ENCODE measurements at regions not wholly inside any gene's neighbourhood (a gene's known extent, or its start where the extent isn't known, plus 50 kb on each side); places are given as distances from the start of the nearest gene placed in this dataset.

DNA sequence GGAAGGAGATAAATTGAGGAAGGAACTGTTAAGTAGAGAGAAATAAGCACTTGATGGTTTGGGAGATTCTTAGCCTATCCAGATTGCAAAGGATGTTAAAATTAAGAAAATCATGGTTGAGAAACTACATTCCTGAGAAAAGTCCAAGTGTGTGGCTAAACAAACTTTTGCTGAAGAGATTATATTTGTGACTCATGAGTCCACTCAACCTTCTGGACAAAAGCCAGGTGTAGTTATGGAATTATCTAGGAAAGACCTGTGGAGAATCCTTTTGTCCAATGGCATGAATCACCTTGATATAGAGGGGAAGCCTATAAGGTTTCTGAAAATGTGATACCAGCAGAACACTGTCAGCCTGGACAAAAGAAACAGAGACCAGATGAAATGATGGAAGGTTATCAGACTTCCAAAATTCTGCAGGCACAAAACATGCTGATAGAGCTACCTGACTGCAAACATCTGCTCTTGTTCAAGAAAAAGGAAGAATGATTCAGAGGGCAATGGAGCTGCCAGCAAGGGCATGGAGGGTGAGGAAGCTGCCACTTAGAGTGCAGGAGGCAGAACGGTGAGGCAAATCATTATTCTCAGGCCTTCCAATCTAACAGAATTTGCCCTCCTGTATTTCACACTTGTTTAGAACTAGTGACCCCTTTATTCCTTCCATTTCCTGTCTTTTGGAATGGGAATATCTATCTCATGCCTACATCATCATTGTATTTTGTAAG is 300.6 kb upstream of the PRMT6 start:
- no peaks in the 10 kb centered on the region for H3K36me3 ChIP-seq (ENCODE audit: control insufficient read depth, insufficient read depth, low read length)
- no CpG with 5 or more reads among the region's 1 CpG for WGBS, 2 experiments (ENCODE audit: insufficient coverage in 2 of 2)
- no peaks in the 10 kb centered on the region for H3K4me1 ChIP-seq (ENCODE audit: control insufficient read depth, insufficient read depth, low read length, poor library complexity, severe bottlenecking)
- no peak overlapping the region for H3K27ac ChIP-seq (ENCODE audit: low read depth, low read length, severe bottlenecking)
- no peaks in the 10 kb centered on the region for H3K9me3 ChIP-seq (ENCODE audit: control insufficient read depth, low read length)
- H3K4me3 ChIP-seq (ENCODE audit: extremely low read depth, insufficient read depth, low read length, poor library complexity, severe bottlenecking) = no peak overlapping the region

DNA sequence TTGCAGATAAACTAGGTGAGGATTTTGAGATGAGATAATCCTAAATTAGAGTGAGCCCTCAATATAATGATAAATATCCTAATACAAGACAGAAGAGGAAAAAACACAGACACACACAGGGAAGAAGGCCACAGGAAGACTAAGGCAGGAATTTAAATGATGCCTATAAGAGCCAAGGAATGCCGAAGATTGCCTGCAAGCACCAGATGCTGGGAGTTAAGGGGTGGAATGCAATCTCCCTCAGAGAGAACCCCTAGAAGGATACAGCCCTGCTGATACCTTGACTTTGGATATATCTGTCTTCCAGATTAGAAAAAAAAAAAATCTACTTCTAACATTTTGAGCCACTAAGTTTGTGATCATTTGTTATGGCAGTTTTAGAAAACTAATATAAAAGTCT is 299.7 kb upstream of the PRMT6 start:
- H3K36me3 ChIP-seq (ENCODE audit: control insufficient read depth, insufficient read depth, low read length) = no peaks in the 10 kb centered on the region
- H3K4me1 ChIP-seq (ENCODE audit: control insufficient read depth, insufficient read depth, low read length, poor library complexity, severe bottlenecking) = no peaks in the 10 kb centered on the region
- no peaks in the 10 kb centered on the region for H3K9me3 ChIP-seq (ENCODE audit: control insufficient read depth, low read length)
- H3K4me3 ChIP-seq (ENCODE audit: extremely low read depth, insufficient read depth, low read length, poor library complexity, severe bottlenecking) = no peak overlapping the region
- H3K27ac ChIP-seq (ENCODE audit: low read depth, low read length, severe bottlenecking) = no peak overlapping the region
- WGBS, 2 experiments (ENCODE audit: insufficient coverage in 2 of 2) = 83% methylated on average over 1 of the region's 1 CpG; no CpG with 5 or more reads in 1 of the 2 experiments

DNA sequence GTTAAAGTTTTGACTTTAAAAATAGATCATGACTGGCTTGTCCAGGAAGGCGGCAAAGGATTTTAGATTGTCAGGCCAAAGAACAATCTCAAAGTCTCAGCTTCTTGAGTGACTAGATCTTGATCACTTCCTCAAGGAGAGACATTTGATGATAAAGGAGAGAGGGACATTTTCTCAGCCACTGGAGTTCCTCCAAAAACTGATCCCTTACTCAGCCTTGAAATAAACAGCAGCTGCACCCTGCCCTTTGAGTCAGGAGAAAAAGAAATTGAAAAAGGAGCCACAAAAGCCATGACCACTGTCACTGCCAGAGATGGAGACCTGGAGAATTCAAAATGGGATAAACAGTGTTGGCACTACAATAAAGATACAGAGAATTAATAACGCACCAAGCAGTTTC is 288.4 kb upstream of the PRMT6 start:
- 86 to 100% methylated on average over 1 of the region's 2 CpGs for WGBS, 2 experiments (ENCODE audit: insufficient coverage in 2 of 2)
- Histone ChIP-seq H3K36me3 (ENCODE audit: control insufficient read depth, insufficient read depth, low read length) (no peaks in the 10 kb centered on the region), H3K4me3 (ENCODE audit: extremely low read depth, insufficient read depth, low read length, poor library complexity, severe bottlenecking) (no peak overlapping the region), H3K27ac (ENCODE audit: low read depth, low read length, severe bottlenecking) (no peak overlapping the region), H3K9me3 (ENCODE audit: control insufficient read depth, low read length) (no peaks in the 10 kb centered on the region), H3K4me1 (ENCODE audit: control insufficient read depth, insufficient read depth, low read length, poor library complexity, severe bottlenecking) (no peaks in the 10 kb centered on the region)

DNA sequence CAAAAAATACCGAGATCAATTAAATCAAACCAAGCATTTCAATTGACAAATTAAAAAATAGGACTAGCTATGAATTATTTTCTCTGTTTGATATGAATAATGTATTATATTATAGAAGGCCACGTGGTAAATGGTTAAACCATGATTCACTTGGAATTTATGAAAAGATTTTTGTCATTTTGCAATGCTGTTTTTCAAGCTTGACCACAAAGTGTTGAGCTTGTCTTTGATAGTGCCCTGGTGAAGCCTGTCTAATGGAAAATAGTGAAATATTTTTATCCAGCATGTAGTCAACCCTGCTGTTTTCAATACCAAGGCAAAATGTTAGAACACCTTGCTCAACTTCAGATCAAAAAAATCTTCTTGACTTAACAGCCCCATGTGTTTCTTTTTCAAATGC is 288.0 kb upstream of the PRMT6 start:
- Histone ChIP-seq H3K27ac (ENCODE audit: low read depth, low read length, severe bottlenecking) (no peak overlapping the region), H3K36me3 (ENCODE audit: control insufficient read depth, insufficient read depth, low read length) (no peaks in the 10 kb centered on the region), H3K4me1 (ENCODE audit: control insufficient read depth, insufficient read depth, low read length, poor library complexity, severe bottlenecking) (no peaks in the 10 kb centered on the region), H3K9me3 (ENCODE audit: control insufficient read depth, low read length) (no peaks in the 10 kb centered on the region), H3K4me3 (ENCODE audit: extremely low read depth, insufficient read depth, low read length, poor library complexity, severe bottlenecking) (no peak overlapping the region)
- WGBS, 2 experiments (ENCODE audit: insufficient coverage in 2 of 2) = 80 to 100% methylated on average over 1 of the region's 2 CpGs

DNA sequence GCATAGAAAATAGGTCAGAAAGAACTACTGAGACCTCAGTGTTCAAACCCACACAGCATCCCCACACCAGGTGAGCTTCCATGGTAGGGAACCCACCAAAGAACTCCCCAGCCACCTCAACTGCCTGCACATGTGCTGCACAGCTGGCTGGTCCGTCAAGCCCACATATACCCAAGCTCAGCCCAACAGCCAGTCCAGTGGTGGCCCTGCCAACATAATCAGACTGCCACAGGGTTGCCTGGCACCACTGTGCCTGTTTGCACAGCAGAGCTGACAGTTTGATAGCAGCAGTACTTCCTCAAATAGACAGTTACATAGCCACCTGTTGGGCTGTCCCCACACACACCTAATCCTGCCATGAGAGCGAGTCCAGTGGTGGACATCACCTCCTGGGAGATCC is 283.3 kb upstream of the PRMT6 start:
- no peaks in the 10 kb centered on the region for H3K9me3 ChIP-seq (ENCODE audit: control insufficient read depth, low read length)
- H3K4me3 ChIP-seq (ENCODE audit: extremely low read depth, insufficient read depth, low read length, poor library complexity, severe bottlenecking) = no peak overlapping the region
- H3K27ac ChIP-seq (ENCODE audit: low read depth, low read length, severe bottlenecking) = no peak overlapping the region
- 76 to 95% methylated on average over 2 of the region's 2 CpGs for WGBS, 2 experiments (ENCODE audit: insufficient coverage in 2 of 2)
- H3K36me3 ChIP-seq (ENCODE audit: control insufficient read depth, insufficient read depth, low read length) = no peaks in the 10 kb centered on the region
- H3K4me1 ChIP-seq (ENCODE audit: control insufficient read depth, insufficient read depth, low read length, poor library complexity, severe bottlenecking) = no peaks in the 10 kb centered on the region

DNA sequence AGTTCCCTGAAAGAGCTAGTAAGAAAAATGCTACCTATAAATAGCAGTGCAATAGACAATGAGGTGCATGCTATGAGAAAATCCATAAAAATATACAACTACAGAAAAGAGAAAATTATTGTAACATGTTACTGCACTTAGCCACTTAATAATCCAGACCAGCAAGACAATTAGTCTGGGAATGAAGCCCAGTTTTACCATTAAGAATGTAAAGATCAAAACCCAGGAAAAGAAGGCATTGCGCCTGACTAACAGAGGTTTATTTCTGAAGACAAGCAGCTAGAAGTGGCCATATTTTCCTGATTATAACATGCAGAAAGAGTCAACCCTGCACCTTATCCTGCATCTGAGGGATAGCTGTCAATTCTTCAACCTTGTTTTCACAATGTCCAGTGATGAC is 276.4 kb upstream of the PRMT6 start:
- 60% methylated on average over 1 of the region's 1 CpG; no CpG with 5 or more reads in 1 of the 2 experiments for WGBS, 2 experiments (ENCODE audit: insufficient coverage in 2 of 2)
- H3K4me3 ChIP-seq (ENCODE audit: extremely low read depth, insufficient read depth, low read length, poor library complexity, severe bottlenecking) = no peak overlapping the region

GRCh38 chr1:106780806-106781569 is 275.5 kb upstream of the PRMT6 start:
- WGBS, 2 experiments (ENCODE audit: insufficient coverage in 2 of 2) = no CpG with 5 or more reads among the region's 1 CpG

More for the DNA sequence above, 276.4 kb upstream of the PRMT6 start:
- Histone ChIP-seq H3K27ac (ENCODE audit: low read depth, low read length, severe bottlenecking) (no peak overlapping the region), H3K9me3 (ENCODE audit: control insufficient read depth, low read length) (no peaks in the 10 kb centered on the region), H3K36me3 (ENCODE audit: control insufficient read depth, insufficient read depth, low read length) (no peaks in the 10 kb centered on the region), H3K4me1 (ENCODE audit: control insufficient read depth, insufficient read depth, low read length, poor library complexity, severe bottlenecking) (no peaks in the 10 kb centered on the region)

DNA sequence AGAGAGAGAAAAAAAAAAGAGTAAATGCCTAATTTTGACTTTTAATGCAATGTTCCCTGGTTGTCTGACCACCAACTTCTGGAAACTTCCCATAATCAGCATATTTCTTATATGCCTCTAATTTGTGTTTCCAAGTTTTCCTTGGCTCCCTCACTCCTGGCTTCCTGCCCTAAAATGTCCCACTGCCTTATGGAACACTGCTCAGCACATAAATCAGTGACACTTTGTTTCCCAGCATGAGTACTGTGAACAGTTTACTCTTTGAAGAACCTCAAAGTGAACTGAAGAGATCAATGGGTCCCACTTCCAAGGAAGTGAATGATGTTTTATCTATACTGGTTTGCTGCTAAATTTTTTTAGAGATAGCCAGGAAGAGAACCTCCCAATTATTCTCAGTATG is 271.3 kb upstream of the PRMT6 start:
- Histone ChIP-seq H3K4me3 (ENCODE audit: extremely low read depth, insufficient read depth, low read length, poor library complexity, severe bottlenecking) (no peak overlapping the region), H3K27ac (ENCODE audit: low read depth, low read length, severe bottlenecking) (no peak overlapping the region)

More at GRCh38 chr1:106780806-106781569, 275.5 kb upstream of the PRMT6 start:
- Histone ChIP-seq H3K4me3 (ENCODE audit: extremely low read depth, insufficient read depth, low read length, poor library complexity, severe bottlenecking) (no peak overlapping the region), H3K9me3 (ENCODE audit: control insufficient read depth, low read length) (no peaks in the 10 kb centered on the region), H3K36me3 (ENCODE audit: control insufficient read depth, insufficient read depth, low read length) (no peaks in the 10 kb centered on the region), H3K4me1 (ENCODE audit: control insufficient read depth, insufficient read depth, low read length, poor library complexity, severe bottlenecking) (no peaks in the 10 kb centered on the region), H3K27ac (ENCODE audit: low read depth, low read length, severe bottlenecking) (no peak overlapping the region)

GRCh38 chr1:106787520-106787919 is 269.0 kb upstream of the PRMT6 start:
- WGBS, 2 experiments (ENCODE audit: insufficient coverage in 2 of 2) = no CpG with 5 or more reads among the region's 3 CpGs
- H3K4me1 ChIP-seq (ENCODE audit: control insufficient read depth, insufficient read depth, low read length, poor library complexity, severe bottlenecking) = no peaks in the 10 kb centered on the region
- no peaks in the 10 kb centered on the region for H3K36me3 ChIP-seq (ENCODE audit: control insufficient read depth, insufficient read depth, low read length)
- H3K9me3 ChIP-seq (ENCODE audit: control insufficient read depth, low read length) = no peaks in the 10 kb centered on the region
- no peak overlapping the region for H3K27ac ChIP-seq (ENCODE audit: low read depth, low read length, severe bottlenecking)
- no peak overlapping the region for H3K4me3 ChIP-seq (ENCODE audit: extremely low read depth, insufficient read depth, low read length, poor library complexity, severe bottlenecking)

More for the DNA sequence above, 271.3 kb upstream of the PRMT6 start:
- Histone ChIP-seq H3K36me3 (ENCODE audit: control insufficient read depth, insufficient read depth, low read length) (no peaks in the 10 kb centered on the region), H3K9me3 (ENCODE audit: control insufficient read depth, low read length) (no peaks in the 10 kb centered on the region), H3K4me1 (ENCODE audit: control insufficient read depth, insufficient read depth, low read length, poor library complexity, severe bottlenecking) (no peaks in the 10 kb centered on the region)

- no peak overlapping the region for H3K4me3 ChIP-seq (ENCODE audit: extremely low read depth, insufficient read depth, low read length, poor library complexity, severe bottlenecking)
- no CpG with 5 or more reads among the region's 2 CpGs for WGBS, 2 experiments (ENCODE audit: insufficient coverage in 2 of 2)
- no peaks in the 10 kb centered on the region for H3K9me3 ChIP-seq (ENCODE audit: control insufficient read depth, low read length)
- H3K4me1 ChIP-seq (ENCODE audit: control insufficient read depth, insufficient read depth, low read length, poor library complexity, severe bottlenecking) = no peaks in the 10 kb centered on the region
- H3K27ac ChIP-seq (ENCODE audit: low read depth, low read length, severe bottlenecking) = no peak overlapping the region
- no peaks in the 10 kb centered on the region for H3K36me3 ChIP-seq (ENCODE audit: control insufficient read depth, insufficient read depth, low read length)
These were observed 266.8 kb upstream of the PRMT6 start for GRCh38 chr1:106789686-106790085.

DNA sequence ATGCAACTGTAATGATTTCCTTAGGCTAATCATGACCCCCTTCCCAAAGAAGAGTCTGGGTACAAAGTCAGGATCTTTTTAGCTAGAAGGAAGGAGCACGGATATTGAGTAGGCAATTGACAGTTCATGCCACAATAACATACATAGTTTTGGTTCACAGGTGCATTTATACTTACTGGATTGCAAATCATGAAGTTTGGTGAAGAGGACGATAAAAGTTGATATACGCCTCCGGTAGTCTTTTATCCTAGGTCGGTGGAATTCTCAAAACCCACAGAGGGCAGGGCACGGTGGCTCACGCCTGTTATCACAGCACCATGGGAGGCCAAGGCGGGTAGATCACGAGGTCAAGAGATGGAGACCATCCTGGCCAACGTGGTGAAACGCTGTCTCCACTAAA is 265.4 kb upstream of the PRMT6 start:
- 84 to 92% methylated on average over 10 of the region's 11 CpGs for WGBS, 2 experiments (ENCODE audit: insufficient coverage in 2 of 2)

More for the DNA sequence above, 265.4 kb upstream of the PRMT6 start:
- H3K36me3 ChIP-seq (ENCODE audit: control insufficient read depth, insufficient read depth, low read length) = no peaks in the 10 kb centered on the region
- no peaks in the 10 kb centered on the region for H3K4me1 ChIP-seq (ENCODE audit: control insufficient read depth, insufficient read depth, low read length, poor library complexity, severe bottlenecking)
- H3K9me3 ChIP-seq (ENCODE audit: control insufficient read depth, low read length) = no peaks in the 10 kb centered on the region
- H3K27ac ChIP-seq (ENCODE audit: low read depth, low read length, severe bottlenecking) = no peak overlapping the region
- no peak overlapping the region for H3K4me3 ChIP-seq (ENCODE audit: extremely low read depth, insufficient read depth, low read length, poor library complexity, severe bottlenecking)
